OCI-LY7 (cell line): ENCODE measurements at regions not wholly inside any gene's neighbourhood (a gene's known extent, or its start where the extent isn't known, plus 50 kb on each side); places are given as distances from the start of the nearest gene placed in this dataset.

Source experiments
- BruUV-seq: library from RNA; stranded (reverse); fragments of 400-500 nt; replicated peaks from 2 replicates; lab custom pipeline; 2021; lab: Mats Ljungman, UMichigan
- CTCF ChIA-PET: fragments of 300-600 bp; sonication (Branson Sonifier 250); formaldehyde crosslinking; loops from one replicate; lab custom pipeline; 2022; ENCODE audit warnings: antibody characterized with exemption; ENCODE audit not compliant: unreplicated experiment; lab: Charles Lee
- POLR2A ChIA-PET: fragments of 300-600 bp; sonication (Branson Sonifier 250); formaldehyde crosslinking; loops from one replicate; lab custom pipeline; 2022; ENCODE audit warnings: antibody characterized with exemption; lab: Charles Lee
- DNase-seq: peaks from one replicate; pipeline ENCODE4 v3.0.0-alpha.2; 2015; ENCODE audit warnings: low spot score
- H2AFZ ChIP-seq: fragments of 200-600 bp; sonication (generic), shearing (Covaris generic); 2 replicates; pipeline ENCODE4 v1.6.1; 2014; ENCODE audit warnings: mild to moderate bottlenecking, antibody characterized with exemption, low read length, moderate library complexity
- H3K27ac ChIP-seq: fragments of 200-600 bp; sonication (generic); 2 replicates; pipeline ENCODE4 v1.5.1; 2014; ENCODE audit warnings: mixed run types, low read depth, mild to moderate bottlenecking, moderate library complexity, low read length, inconsistent platforms; ENCODE audit not compliant: poor library complexity, severe bottlenecking
- H3K36me3 ChIP-seq: fragments of 200-600 bp; sonication (generic); 2 replicates; pipeline ENCODE4 v1.6.1; 2014; ENCODE audit warnings: mild to moderate bottlenecking, antibody characterized with exemption, low read length, moderate library complexity, mixed read lengths; ENCODE audit not compliant: insufficient read depth
- H3K4me1 ChIP-seq: fragments of 200-600 bp; sonication (generic); 2 replicates; pipeline ENCODE4 v1.5.1; 2014; ENCODE audit warnings: mild to moderate bottlenecking, low read length; ENCODE audit not compliant: insufficient read depth, poor library complexity, severe bottlenecking
- H3K4me2 ChIP-seq: fragments of 200-600 bp; sonication (generic); 2 replicates; pipeline ENCODE4 v1.6.1; 2014; ENCODE audit warnings: mild to moderate bottlenecking, low read length
- H3K4me3 ChIP-seq: fragments of 200-600 bp; sonication (generic); 2 replicates; pipeline ENCODE4 v1.5.1; 2014; ENCODE audit warnings: mild to moderate bottlenecking, low read depth, low read length; ENCODE audit not compliant: poor library complexity, severe bottlenecking
- H3K79me2 ChIP-seq: fragments of 200-600 bp; sonication (generic); 2 replicates; pipeline ENCODE4 v1.6.1; 2016; ENCODE audit warnings: low read depth, mild to moderate bottlenecking, low read length, moderate library complexity, mixed read lengths; ENCODE audit not compliant: insufficient read depth
- H3K9me2 ChIP-seq: fragments of 200-600 bp; sonication (generic); 2 replicates; pipeline ENCODE4 v1.6.1; 2016; ENCODE audit warnings: mild to moderate bottlenecking, low read length, mixed read lengths; ENCODE audit not compliant: insufficient read depth
- H3K9me3 ChIP-seq: fragments of 200-600 bp; sonication (generic); 2 replicates; pipeline ENCODE4 v1.6.1; 2014; ENCODE audit warnings: mild to moderate bottlenecking, mixed run types, low read length, mixed read lengths
- H4K20me1 ChIP-seq: fragments of 200-600 bp; sonication (generic); 2 replicates; pipeline ENCODE4 v1.6.1; 2014; ENCODE audit warnings: mild to moderate bottlenecking, antibody characterized with exemption, low read length, moderate library complexity, mixed read lengths; ENCODE audit not compliant: insufficient read depth
- CTCF ChIP-seq: fragments of 200-600 bp; sonication (generic); conservative IDR thresholded peaks from 2 replicates; pipeline ENCODE4 v1.5.1; 2014; ENCODE audit warnings: mild to moderate bottlenecking, antibody characterized with exemption, low read length, moderate library complexity, mixed read lengths
- EZH2phosphoT487 ChIP-seq: fragments of 200-600 bp; sonication (generic); IDR thresholded peaks from 2 replicates; pipeline ENCODE4 v1.6.1; 2018; ENCODE audit warnings: low read depth, borderline replicate concordance, mild to moderate bottlenecking, mixed run types, antibody characterized with exemption, low read length, moderate library complexity, mixed read lengths
- intact Hi-C: fragments of 100-400 bp; cut with micrococcal nuclease; formaldehyde crosslinking; loops from one replicate; pipeline ENCODE4 v1.10.0; 2022; ENCODE audit not compliant: unreplicated experiment

DNA sequence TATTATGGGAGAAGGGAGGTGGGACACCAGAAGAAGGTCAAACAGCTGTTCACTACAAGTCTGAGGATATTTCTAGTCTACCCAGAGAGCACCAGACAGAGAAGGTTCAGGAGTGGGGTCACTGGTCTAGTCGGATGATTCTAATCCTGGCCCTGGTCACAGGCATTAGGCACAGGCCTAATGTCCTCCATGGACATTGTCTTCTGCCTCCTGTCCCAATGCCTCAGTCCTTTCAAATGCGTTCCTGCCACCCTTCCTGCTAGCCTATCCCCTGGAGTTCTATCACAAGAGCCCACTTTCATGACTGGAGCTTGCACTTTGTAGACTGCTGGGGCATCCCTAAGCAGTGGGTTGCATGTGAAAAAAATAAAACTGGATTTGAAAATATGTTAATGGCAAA lies 83.9 kb upstream of the PFN2 start:
- intact Hi-C loops = no loop called here
- no peak overlapping the region for H3K4me2 ChIP-seq
- no peaks in the 10 kb centered on the region for H3K79me2 ChIP-seq
- CTCF ChIA-PET = no interaction called here
- TF ChIP-seq CTCF (no peak), EZH2phosphoT487 (no peak)
- POLR2A ChIA-PET = no interaction called here
- no peak overlapping the region for H2AFZ ChIP-seq
- BruUV-seq = no TSS peak
- H3K27ac ChIP-seq = no peak overlapping the region
- no peaks in the 10 kb centered on the region for H3K9me3 ChIP-seq
- no peaks in the 10 kb centered on the region for H3K4me1 ChIP-seq
- no peaks in the 10 kb centered on the region for H4K20me1 ChIP-seq
- H3K9me2 ChIP-seq = no peaks in the 10 kb centered on the region
- no peak overlapping the region for H3K4me3 ChIP-seq
- H3K36me3 ChIP-seq = no peaks in the 10 kb centered on the region
- no peak for DNase-seq

- Histone ChIP-seq H3K9me2 (no peaks in the 10 kb centered on the region), H3K79me2 (no peaks in the 10 kb centered on the region), H2AFZ (no peak overlapping the region), H4K20me1 (no peaks in the 10 kb centered on the region), H3K27ac (no peak overlapping the region), H3K9me3 (no peaks in the 10 kb centered on the region), H3K4me1 (no peaks in the 10 kb centered on the region), H3K4me2 (no peak overlapping the region), H3K4me3 (no peak overlapping the region), H3K36me3 (no peaks in the 10 kb centered on the region)
- intact Hi-C loops = no loop called here
- no peak for DNase-seq
- TF ChIP-seq CTCF = no peak
- TF ChIP-seq EZH2phosphoT487 = no peak
- CTCF ChIA-PET = no interaction called here
- POLR2A ChIA-PET = no interaction called here
- BruUV-seq = no TSS peak
These were observed 79.8 kb upstream of the PFN2 start for GRCh38 chr3:150050510-150050909.

DNA sequence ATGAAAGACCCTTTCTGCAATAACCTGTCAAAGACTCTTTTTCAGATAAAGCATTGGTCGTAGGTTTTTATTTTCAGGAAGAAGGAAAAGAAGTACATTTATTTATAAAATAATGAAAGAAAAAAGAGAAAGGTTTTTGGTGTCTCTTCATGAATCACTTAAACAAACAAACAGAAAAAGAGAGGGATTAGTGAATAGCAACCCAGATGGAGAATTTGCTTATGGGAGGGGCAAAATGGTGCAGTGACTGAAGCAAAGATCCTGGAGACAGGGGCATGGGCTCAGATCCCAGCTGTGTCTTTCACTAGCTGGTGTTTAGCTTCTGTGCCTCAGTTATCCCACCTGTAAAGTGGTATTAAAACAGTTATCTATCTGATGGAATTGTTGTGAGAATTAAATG lies 78.6 kb upstream of the PFN2 start:
- Histone ChIP-seq H2AFZ (no peak overlapping the region), H3K4me3 (no peak overlapping the region), H3K27ac (no peak overlapping the region), H3K79me2 (no peaks in the 10 kb centered on the region), H3K9me3 (no peaks in the 10 kb centered on the region), H3K9me2 (no peaks in the 10 kb centered on the region), H4K20me1 (no peaks in the 10 kb centered on the region), H3K4me2 (no peak overlapping the region), H3K4me1 (no peaks in the 10 kb centered on the region), H3K36me3 (no peaks in the 10 kb centered on the region)
- no TSS peak for BruUV-seq
- POLR2A ChIA-PET = no interaction called here
- DNase-seq = no peak
- CTCF ChIA-PET = no interaction called here
- intact Hi-C loops = no loop called here
- TF ChIP-seq EZH2phosphoT487 = no peak
- TF ChIP-seq CTCF = no peak
